ENCODE measurements at regions not wholly inside any gene's neighbourhood (a gene's known extent, or its start where the extent isn't known, plus 50 kb on each side); places are given as distances from the start of the nearest gene placed in this dataset.

- Histone ChIP-seq H3K4me1 (replicated peaks) (no peaks in the 10 kb centered on the region), H3K36me3 (no peaks in the 10 kb centered on the region), H3K27me3 (replicated peaks; ENCODE audit: insufficient read depth) (no peaks in the 10 kb centered on the region), H3K27ac (no peak overlapping the region), H3K4me3 (no peak overlapping the region), H3K9me3 (no peaks in the 10 kb centered on the region)
- 83% methylated on average over 7 of the region's 7 CpGs for WGBS
- no peak for DNase-seq (ENCODE audit: low spot score)
- TF ChIP-seq POLR2A (IDR thresholded peaks at IDR 0.05): no peak
- TF ChIP-seq POLR2AphosphoS5 (IDR thresholded peaks at IDR 0.05): no peak
- no peak for TF ChIP-seq CTCF (IDR thresholded peaks at IDR 0.05)
- intact Hi-C loops (cut with DNase I): no loop called here
These were observed 402.4 kb downstream of the ETS1 start for GRCh38 chr11:128184981-128185380.

GRCh38 chr11:128182844-128183243 is 404.5 kb downstream of the ETS1 start:
- Histone ChIP-seq H3K9me3 (no peaks in the 10 kb centered on the region), H3K4me3 (no peak overlapping the region), H3K36me3 (no peaks in the 10 kb centered on the region), H3K27me3 (replicated peaks; ENCODE audit: insufficient read depth) (no peaks in the 10 kb centered on the region), H3K27ac (no peak overlapping the region), H3K4me1 (replicated peaks) (no peaks in the 10 kb centered on the region)
- WGBS: 90% methylated on average over 1 of the region's 1 CpG
- no peak for DNase-seq (ENCODE audit: low spot score)
- no peak for TF ChIP-seq POLR2A (IDR thresholded peaks at IDR 0.05)
- TF ChIP-seq CTCF (IDR thresholded peaks at IDR 0.05): no peak
- no peak for TF ChIP-seq POLR2AphosphoS5 (IDR thresholded peaks at IDR 0.05)
- intact Hi-C loops (cut with DNase I): no loop called here

- Histone ChIP-seq H3K36me3 (no peaks in the 10 kb centered on the region), H3K27me3 (replicated peaks; ENCODE audit: insufficient read depth) (no peaks in the 10 kb centered on the region), H3K9me3 (no peaks in the 10 kb centered on the region), H3K27ac (no peak overlapping the region), H3K4me3 (no peak overlapping the region), H3K4me1 (replicated peaks) (no peaks in the 10 kb centered on the region)
- no peak for TF ChIP-seq CTCF (IDR thresholded peaks at IDR 0.05)
- WGBS: 98% methylated on average over 5 of the region's 5 CpGs
- no peak for DNase-seq (ENCODE audit: low spot score)
- intact Hi-C loops (cut with DNase I): no loop called here
These were observed 405.4 kb downstream of the ETS1 start for GRCh38 chr11:128181984-128182383.

GRCh38 chr11:128181088-128181480 is 406.3 kb downstream of the ETS1 start:
- intact Hi-C loops (cut with DNase I): no loop called here
- no peak overlapping the region for H3K4me3 ChIP-seq
- TF ChIP-seq POLR2AphosphoS5 (IDR thresholded peaks at IDR 0.05): no peak
- TF ChIP-seq POLR2A (IDR thresholded peaks at IDR 0.05): no peak
- no peak for TF ChIP-seq CTCF (IDR thresholded peaks at IDR 0.05)
- no peaks in the 10 kb centered on the region for H3K36me3 ChIP-seq
- WGBS: 73% methylated on average over 4 of the region's 4 CpGs
- DNase-seq (ENCODE audit: low spot score): no peak
- no peaks in the 10 kb centered on the region for H3K27me3 ChIP-seq (replicated peaks; ENCODE audit: insufficient read depth)
- H3K4me1 ChIP-seq (replicated peaks): no peaks in the 10 kb centered on the region
- no peaks in the 10 kb centered on the region for H3K9me3 ChIP-seq
- H3K27ac ChIP-seq: no peak overlapping the region

- Histone ChIP-seq H3K27ac (no peak overlapping the region), H3K4me1 (replicated peaks) (no peaks in the 10 kb centered on the region), H3K36me3 (no peaks in the 10 kb centered on the region), H3K4me3 (no peak overlapping the region), H3K27me3 (replicated peaks; ENCODE audit: insufficient read depth) (no peaks in the 10 kb centered on the region), H3K9me3 (no peaks in the 10 kb centered on the region)
- WGBS: 85% methylated on average over 5 of the region's 5 CpGs
- no peak for DNase-seq (ENCODE audit: low spot score)
- TF ChIP-seq POLR2A (IDR thresholded peaks at IDR 0.05): no peak
- TF ChIP-seq CTCF (IDR thresholded peaks at IDR 0.05): no peak
- TF ChIP-seq POLR2AphosphoS5 (IDR thresholded peaks at IDR 0.05): no peak
- intact Hi-C loops (cut with DNase I): no loop called here
These were observed 406.8 kb downstream of the ETS1 start for GRCh38 chr11:128180441-128181087.

All from prostate gland (tissue), 2 donors.